CD14-positive monocyte (primary cell): ENCODE measurements at regions not wholly inside any gene's neighbourhood (a gene's known extent, or its start where the extent isn't known, plus 50 kb on each side); places are given as distances from the start of the nearest gene placed in this dataset.
A peak's percentile ranks its signal among the peaks of the same experiment; 100 is the strongest.
"Not testable (repeated sequence)": the region's sequence is repeated elsewhere in the genome, so short reads cannot be mapped to it uniquely, and the experiment has no call there.

Experiments
- DNase-seq, 3 donors: peaks; one replicate each; pipeline ENCODE4 v3.0.0-alpha.2; 2011 to 2022
- H2AFZ ChIP-seq: 2 replicates; pipeline ENCODE4 v1.6.0; 2012; ENCODE audit warnings: mild to moderate bottlenecking, low read depth, low read length, inconsistent platforms; ENCODE audit not compliant: insufficient read depth, poor library complexity, severe bottlenecking
- H3K27ac ChIP-seq, 2 donors: 1 replicate in 1 of 2; 2 replicates in 1 of 2; pipeline ENCODE4 v1.5.1; 2012 to 2013; ENCODE audit warnings: low read length in 2 of 2, control low read depth in 1 of 2, inconsistent platforms in 1 of 2, low read depth in 1 of 2, mild to moderate bottlenecking in 1 of 2
- H3K27me3 ChIP-seq, 2 donors: one replicate each; pipeline versions ENCODE4 v1.6.0 to v1.6.1; 2011 to 2013; ENCODE audit warnings: low read length in 2 of 2; ENCODE audit not compliant: control insufficient read depth in 2 of 2, insufficient read depth in 2 of 2
- H3K36me3 ChIP-seq, 2 donors: replicated peaks in 1 of 2; 1 replicate in 1 of 2; 2 replicates in 1 of 2; pipeline versions ENCODE4 v1.5.1 to v1.6.1; 2012 to 2013; ENCODE audit warnings: low read length in 2 of 2, control low read depth in 1 of 2, inconsistent platforms in 1 of 2, mild to moderate bottlenecking in 1 of 2; ENCODE audit not compliant: insufficient read depth in 2 of 2, control insufficient read depth in 1 of 2
- H3K4me1 ChIP-seq, 2 donors: 1 replicate in 1 of 2; 2 replicates in 1 of 2; pipeline versions ENCODE4 v1.5.1 to v1.6.1; 2012 to 2013; ENCODE audit warnings: low read length in 2 of 2, control low read depth in 1 of 2, inconsistent platforms in 1 of 2, mild to moderate bottlenecking in 1 of 2, moderate library complexity in 1 of 2; ENCODE audit not compliant: insufficient read depth in 2 of 2, control insufficient read depth in 1 of 2
- H3K4me2 ChIP-seq: replicated peaks from 2 replicates; pipeline ENCODE3; 2012; ENCODE audit warnings: low read length, moderate library complexity, mild to moderate bottlenecking; ENCODE audit not compliant: poor library complexity, severe bottlenecking; ENCODE audit errors: extremely low read depth
- H3K4me3 ChIP-seq, 3 experiments: fragments of 200-600 bp in 1 of 3; sonication (generic) in 1 of 3; replicated peaks in 1 of 3; 1 replicate in 2 of 3; 2 replicates in 1 of 3; pipeline ENCODE4 v1.5.1; 2011 to 2013; ENCODE audit warnings: low read length in 3 of 3, mild to moderate bottlenecking in 3 of 3, control low read depth in 2 of 3, low read depth in 2 of 3, inconsistent platforms in 1 of 3, moderate library complexity in 1 of 3
- H3K79me2 ChIP-seq: 2 replicates; pipeline ENCODE4 v1.6.0; 2012; ENCODE audit warnings: mild to moderate bottlenecking, control low read depth, inconsistent platforms, low read length, moderate library complexity; ENCODE audit not compliant: insufficient read depth
- H3K9ac ChIP-seq: 2 replicates; pipeline ENCODE4 v1.6.0; 2017; ENCODE audit warnings: low read length, mild to moderate bottlenecking; ENCODE audit not compliant: insufficient read depth, poor library complexity, severe bottlenecking
- H3K9me3 ChIP-seq, 2 donors: replicated peaks in 1 of 2; 1 replicate in 1 of 2; 2 replicates in 1 of 2; pipeline versions ENCODE4 v1.5.1 to v1.6.1; 2012 to 2013; ENCODE audit warnings: low read length in 2 of 2, control low read depth in 1 of 2; ENCODE audit not compliant: control insufficient read depth in 1 of 2, insufficient read depth in 1 of 2
- H4K20me1 ChIP-seq: 2 replicates; pipeline ENCODE4 v1.6.0; 2012; ENCODE audit warnings: mild to moderate bottlenecking, low read length, control low read depth, moderate library complexity; ENCODE audit not compliant: insufficient read depth
- H3K27ac Mint-ChIP-seq, 7 donors: one replicate each; pipeline ENCODE4 v1.8.0; 2020; ENCODE audit warnings: mild to moderate bottlenecking in 7 of 7, mixed read lengths in 7 of 7, moderate library complexity in 6 of 7, inconsistent platforms in 2 of 7
- H3K27me3 Mint-ChIP-seq, 3 donors: one replicate each; pipeline ENCODE4 v1.8.0; 2021 to 2022; ENCODE audit warnings: low read depth in 3 of 3, mild to moderate bottlenecking in 3 of 3, mixed read lengths in 3 of 3, moderate library complexity in 3 of 3, inconsistent platforms in 1 of 3
- H3K36me3 Mint-ChIP-seq, 2 donors: one replicate each; pipeline ENCODE4 v1.8.0; 2020; ENCODE audit warnings: mixed read lengths in 2 of 2, inconsistent platforms in 1 of 2, mild to moderate bottlenecking in 1 of 2
- H3K4me1 Mint-ChIP-seq: one replicate; pipeline ENCODE4 v1.8.0; 2020; ENCODE audit warnings: mild to moderate bottlenecking, mixed read lengths
- H3K4me3 Mint-ChIP-seq, 2 donors: one replicate each; pipeline ENCODE4 v1.8.0; 2020; ENCODE audit warnings: mild to moderate bottlenecking in 2 of 2, mixed read lengths in 2 of 2, moderate library complexity in 1 of 2
- H3K9me3 Mint-ChIP-seq, 7 donors: one replicate each; pipeline ENCODE4 v1.8.0; 2020 to 2022; ENCODE audit warnings: mixed read lengths in 7 of 7, mild to moderate bottlenecking in 6 of 7, moderate library complexity in 6 of 7, inconsistent platforms in 2 of 7
- CTCF ChIP-seq: fragments of 200-600 bp; IDR thresholded peaks from one replicate; pipeline ENCODE4 v1.8.0; 2022; ENCODE audit warnings: antibody characterized with exemption, mild to moderate bottlenecking
- WGBS: methylation state at CpG from one replicate; pipeline ENCODE4 v1.1.5; 2013; ENCODE audit warnings: missing lambda C conversion rate; ENCODE audit not compliant: insufficient coverage; 5-methylcytosine and 5-hydroxymethylcytosine counted together
- intact Hi-C, 2 donors: fragments of 100-400 bp; cut with micrococcal nuclease; formaldehyde crosslinking; loops; one replicate each; pipeline versions ENCODE4 v1.15.0 to v1.15.1; 2023

GRCh38 chr1:148263128-148263905 is 111.2 kb upstream of the NBPF11 start:
- peak; percentile 36 to 52 (median 51) for DNase-seq
- Mint-ChIP-seq H3K36me3 (peaks cover 2% of the 10 kb centered on the region in 2 donors), H3K4me1 (peaks cover 31% of the 10 kb centered on the region), H3K9me3 (peaks cover 0 to 13% (median 3%) of the 10 kb centered on the region in 7 donors), H3K4me3 (peak overlapping the region; percentile 90 to 99), H3K27me3 (peaks cover 37 to 58% (median 46%) of the 10 kb centered on the region in 3 donors), H3K27ac (peak overlapping the region in 6 of 7 donors; percentile 37 to 95 (median 70))
- no peaks in the 10 kb centered on the region for H3K36me3 ChIP-seq
- under 1% methylated on average over 34 of the region's 43 CpGs for WGBS
- H3K9ac ChIP-seq: peak overlapping the region; percentile 19
- TF ChIP-seq CTCF: no peak
- no peaks in the 10 kb centered on the region for H3K79me2 ChIP-seq
- peaks cover 23 to 41% of the 10 kb centered on the region in 2 donors for H3K27me3 ChIP-seq
- H3K4me3 ChIP-seq: peak overlapping the region; percentile 40 to 78 (median 45)
- no peaks in the 10 kb centered on the region for H4K20me1 ChIP-seq
- H3K9me3 ChIP-seq: no peaks in the 10 kb centered on the region
- H2AFZ ChIP-seq: peak overlapping the region; percentile 80
- intact Hi-C loops: no loop called here
- H3K4me1 ChIP-seq: peaks cover 13 to 14% of the 10 kb centered on the region in 2 donors
- peak overlapping the region in 1 of 2 donors; percentile 1 for H3K27ac ChIP-seq
- H3K4me2 ChIP-seq: peak overlapping the region; percentile 89

DNA sequence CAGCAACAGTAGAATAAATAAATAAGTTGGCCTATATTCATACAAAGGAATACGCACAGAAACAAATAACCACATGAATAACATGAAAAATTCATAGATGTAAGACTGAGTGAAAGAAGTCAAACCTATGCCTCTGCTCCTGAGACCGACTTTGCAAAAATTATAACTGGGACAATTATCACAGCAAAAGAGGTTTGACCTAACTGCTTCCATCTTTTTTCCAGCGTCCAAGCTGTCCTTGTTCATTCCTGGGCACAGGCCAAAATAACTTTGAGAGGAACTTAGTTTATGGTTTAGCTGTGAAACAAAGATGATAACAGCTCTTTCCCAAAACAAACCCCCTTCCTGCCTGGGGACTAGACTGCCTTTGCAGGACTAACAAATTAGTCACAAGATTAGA is 109.6 kb upstream of the NBPF11 start:
- H3K36me3 Mint-ChIP-seq, H3K79me2 ChIP-seq, H2AFZ ChIP-seq, H3K4me2 ChIP-seq, H3K9ac ChIP-seq, intact Hi-C loops, H3K27ac Mint-ChIP-seq, H3K27ac ChIP-seq, DNase-seq, H3K36me3 ChIP-seq, H3K9me3 ChIP-seq, H3K4me3 ChIP-seq, H4K20me1 ChIP-seq: not testable (repeated sequence)
- H3K27me3 ChIP-seq: peaks cover 23 to 41% of the 10 kb centered on the region in 2 donors
- H3K4me3 Mint-ChIP-seq: peak overlapping the region in 1 of 2 donors; percentile 14
- peaks cover 24% of the 10 kb centered on the region for H3K4me1 Mint-ChIP-seq
- H3K9me3 Mint-ChIP-seq: peaks cover 0 to 13% (median 3%) of the 10 kb centered on the region in 7 donors
- WGBS: no CpG with 5 or more reads among the region's 3 CpGs
- H3K4me1 ChIP-seq: peaks cover 13 to 14% of the 10 kb centered on the region in 2 donors
- H3K27me3 Mint-ChIP-seq: peaks cover 37 to 58% (median 46%) of the 10 kb centered on the region in 3 donors

DNA sequence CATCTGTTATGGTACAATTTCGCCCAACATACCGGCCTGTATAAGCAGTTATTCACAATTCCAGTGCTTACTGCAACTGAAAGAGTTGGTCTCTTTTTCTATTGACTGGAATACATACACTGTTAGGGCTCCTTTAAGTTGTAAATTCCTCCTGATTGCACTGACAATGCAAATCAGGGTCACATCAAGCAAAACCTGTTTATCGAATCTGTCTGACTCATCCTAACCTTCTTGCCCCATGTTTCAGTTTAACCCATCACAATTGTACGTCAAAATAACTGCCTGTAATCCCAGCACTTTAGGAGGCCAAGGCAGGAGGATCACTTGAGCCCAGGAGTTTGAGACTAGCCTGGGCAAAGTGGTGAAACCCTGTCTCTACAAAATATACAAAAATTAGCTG is 105.8 kb upstream of the NBPF11 start:
- H3K4me3 Mint-ChIP-seq, H3K4me3 ChIP-seq, H3K4me1 ChIP-seq, H3K4me2 ChIP-seq, H4K20me1 ChIP-seq, H3K27ac ChIP-seq, intact Hi-C loops, H3K9me3 Mint-ChIP-seq, H3K9me3 ChIP-seq, DNase-seq, H3K4me1 Mint-ChIP-seq, H3K36me3 Mint-ChIP-seq, H2AFZ ChIP-seq, H3K27ac Mint-ChIP-seq, H3K79me2 ChIP-seq, H3K9ac ChIP-seq, H3K36me3 ChIP-seq: not testable (repeated sequence)
- H3K27me3 ChIP-seq: peaks cover 15 to 20% of the 10 kb centered on the region in 2 donors
- H3K27me3 Mint-ChIP-seq: peaks cover 28 to 39% (median 30%) of the 10 kb centered on the region in 3 donors
- WGBS: no CpG with 5 or more reads among the region's 4 CpGs
